MM.1S (cell line): ENCODE measurements at regions not wholly inside any gene's neighbourhood (a gene's known extent, or its start where the extent isn't known, plus 50 kb on each side); places are given as distances from the start of the nearest gene placed in this dataset.

ENCODE experiments used
- EZH2 ChIP-seq: fragments of 300-600 bp; sonication (generic); optimal IDR thresholded peaks from 2 replicates; pipeline ENCODE3; 2017; ENCODE audit warnings: low read depth, mild to moderate bottlenecking, antibody characterized with exemption, low read length, mixed read lengths
- EZH2phosphoT487 ChIP-seq: fragments of 300-600 bp; sonication (generic); IDR thresholded peaks from 2 replicates; pipeline ENCODE4 v1.6.1; 2018; ENCODE audit warnings: antibody characterized with exemption, low read length
- TF ChIP-seq, protein P1 (sequence below): fragments of 300-600 bp; sonication (generic); IDR thresholded peaks from 2 replicates; pipeline ENCODE4 v1.5.1; 2016; ENCODE audit warnings: antibody characterized with exemption, low read length, mixed read lengths

DNA sequence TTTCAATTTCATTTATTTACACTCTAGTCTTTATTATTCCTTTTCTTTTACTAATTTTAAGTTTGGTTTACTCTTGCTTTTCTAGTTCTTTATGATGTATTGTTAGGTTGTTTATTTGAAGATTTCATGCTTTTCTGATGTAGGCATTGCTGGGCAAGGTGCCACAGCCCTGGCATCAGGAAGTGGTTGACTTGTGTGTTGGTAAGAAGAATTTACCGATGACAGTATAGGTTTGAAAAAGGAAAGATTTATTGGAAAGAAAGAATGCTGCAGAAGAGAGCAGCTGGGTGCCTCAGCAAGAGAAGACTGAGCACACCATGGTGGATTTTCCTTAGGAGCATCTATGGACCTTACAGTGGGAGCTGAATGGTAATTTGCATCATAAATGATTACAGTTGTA lies 153.2 kb downstream of the KLF8 start:
- TF ChIP-seq EZH2 = no peak
- TF ChIP-seq, protein P1, sequence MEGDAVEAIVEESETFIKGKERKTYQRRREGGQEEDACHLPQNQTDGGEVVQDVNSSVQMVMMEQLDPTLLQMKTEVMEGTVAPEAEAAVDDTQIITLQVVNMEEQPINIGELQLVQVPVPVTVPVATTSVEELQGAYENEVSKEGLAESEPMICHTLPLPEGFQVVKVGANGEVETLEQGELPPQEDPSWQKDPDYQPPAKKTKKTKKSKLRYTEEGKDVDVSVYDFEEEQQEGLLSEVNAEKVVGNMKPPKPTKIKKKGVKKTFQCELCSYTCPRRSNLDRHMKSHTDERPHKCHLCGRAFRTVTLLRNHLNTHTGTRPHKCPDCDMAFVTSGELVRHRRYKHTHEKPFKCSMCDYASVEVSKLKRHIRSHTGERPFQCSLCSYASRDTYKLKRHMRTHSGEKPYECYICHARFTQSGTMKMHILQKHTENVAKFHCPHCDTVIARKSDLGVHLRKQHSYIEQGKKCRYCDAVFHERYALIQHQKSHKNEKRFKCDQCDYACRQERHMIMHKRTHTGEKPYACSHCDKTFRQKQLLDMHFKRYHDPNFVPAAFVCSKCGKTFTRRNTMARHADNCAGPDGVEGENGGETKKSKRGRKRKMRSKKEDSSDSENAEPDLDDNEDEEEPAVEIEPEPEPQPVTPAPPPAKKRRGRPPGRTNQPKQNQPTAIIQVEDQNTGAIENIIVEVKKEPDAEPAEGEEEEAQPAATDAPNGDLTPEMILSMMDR = no peak
- no peak for TF ChIP-seq EZH2phosphoT487
